Esophagus muscularis mucosa (tissue), 3 donors: ENCODE measurements at regions not wholly inside any gene's neighbourhood (a gene's known extent, or its start where the extent isn't known, plus 50 kb on each side); places are given as distances from the start of the nearest gene placed in this dataset.

Source experiments
- CTCF ChIP-seq, 3 experiments: fragments of 200-600 bp in 2 of 3; fragments of 450-650 bp in 1 of 3; sonication (generic) in 2 of 3; IDR thresholded peaks; one replicate each; pipeline ENCODE4 v1.5.1; 2017 to 2019; ENCODE audit warnings: antibody characterized with exemption in 3 of 3, mild to moderate bottlenecking in 2 of 3, moderate library complexity in 1 of 3
- POLR2A ChIP-seq: fragments of 450-650 bp; IDR thresholded peaks from one replicate; pipeline ENCODE4 v1.6.1; 2017; ENCODE audit warnings: antibody characterized with exemption, moderate library complexity, mild to moderate bottlenecking, low read depth

GRCh38 chr18:10245846-10246175 lies 208.6 kb upstream of the APCDD1 start:
- TF ChIP-seq CTCF (IDR thresholded peaks at IDR 0.05) (no peak), POLR2A (no peak)
